Fibroblast of the conjunctiva (primary cell): ENCODE measurements at regions not wholly inside any gene's neighbourhood (a gene's known extent, or its start where the extent isn't known, plus 50 kb on each side); places are given as distances from the start of the nearest gene placed in this dataset.

Experiments
- DNase-seq: peaks from one replicate; pipeline ENCODE4 v3.0.0-alpha.2; 2010; ENCODE audit warnings: low read depth

- no peak for DNase-seq
These were observed 1496.8 kb upstream of the TMEM132C start for GRCh38 chr12:126770188-126770587.

GRCh38 chr12:126772171-126772864 lies 1494.7 kb upstream of the TMEM132C start:
- DNase-seq: peak; percentile 33

- DNase-seq: no peak
These were observed 1494.0 kb upstream of the TMEM132C start for GRCh38 chr12:126773012-126773411.

- DNase-seq: no peak
These were observed 1493.5 kb upstream of the TMEM132C start for GRCh38 chr12:126773491-126773890.

GRCh38 chr12:126776026-126776655 lies 1490.8 kb upstream of the TMEM132C start:
- DNase-seq: no peak

- no peak for DNase-seq
These were observed 1486.6 kb upstream of the TMEM132C start for GRCh38 chr12:126780343-126780742.

GRCh38 chr12:126781593-126781992 lies 1485.4 kb upstream of the TMEM132C start:
- DNase-seq: no peak

- DNase-seq: no peak
These were observed 1484.9 kb upstream of the TMEM132C start for GRCh38 chr12:126782083-126782482.

- peak; percentile 1 for DNase-seq
These were observed 1482.5 kb upstream of the TMEM132C start for GRCh38 chr12:126784328-126784921.

- no peak for DNase-seq
These were observed 1477.0 kb upstream of the TMEM132C start for GRCh38 chr12:126789963-126790362.

GRCh38 chr12:126791122-126791521 lies 1475.8 kb upstream of the TMEM132C start:
- no peak for DNase-seq

- no peak for DNase-seq
These were observed 1474.6 kb upstream of the TMEM132C start for GRCh38 chr12:126792411-126792810.

GRCh38 chr12:126797525-126797924 lies 1469.4 kb upstream of the TMEM132C start:
- no peak for DNase-seq

GRCh38 chr12:126798449-126798848 lies 1468.5 kb upstream of the TMEM132C start:
- no peak for DNase-seq

GRCh38 chr12:126807312-126807865 lies 1459.6 kb upstream of the TMEM132C start:
- DNase-seq: no peak

GRCh38 chr12:126811391-126811790 lies 1455.6 kb upstream of the TMEM132C start:
- no peak for DNase-seq

- DNase-seq: no peak
These were observed 1447.4 kb upstream of the TMEM132C start for GRCh38 chr12:126819554-126819953.

GRCh38 chr12:126830778-126831680 lies 1435.9 kb upstream of the TMEM132C start:
- DNase-seq: no peak

GRCh38 chr12:126837697-126838096 lies 1429.3 kb upstream of the TMEM132C start:
- no peak for DNase-seq

GRCh38 chr12:126843915-126844669 lies 1422.9 kb upstream of the TMEM132C start:
- no peak for DNase-seq

- no peak for DNase-seq
These were observed 1419.9 kb upstream of the TMEM132C start for GRCh38 chr12:126847005-126847629.
